ENCODE measurements at regions not wholly inside any gene's neighbourhood (a gene's known extent, or its start where the extent isn't known, plus 50 kb on each side); places are given as distances from the start of the nearest gene placed in this dataset.

GRCh38 chr4:107164962-107165475 is 128.9 kb upstream of the DKK2 start:
- no peaks in the 10 kb centered on the region for H3K27me3 ChIP-seq (ENCODE audit: control insufficient read depth, insufficient read depth, low read length)
- TF ChIP-seq CTCF (IDR thresholded peaks at IDR 0.05; ENCODE audit: insufficient read depth, low read length, poor library complexity, severe bottlenecking), result no peak
- no peak overlapping the region for H3K4me3 ChIP-seq (ENCODE audit: low read depth, low read length)
- no peaks in the 10 kb centered on the region for H3K36me3 ChIP-seq (ENCODE audit: control insufficient read depth, insufficient read depth, low read length)
- no peak for DNase-seq (ENCODE audit: low read depth)

- no peaks in the 10 kb centered on the region for H3K27me3 ChIP-seq (ENCODE audit: control insufficient read depth, insufficient read depth, low read length)
- DNase-seq (ENCODE audit: low read depth), result no peak
- H3K4me3 ChIP-seq (ENCODE audit: low read depth, low read length), result no peak overlapping the region
- H3K36me3 ChIP-seq (ENCODE audit: control insufficient read depth, insufficient read depth, low read length), result no peaks in the 10 kb centered on the region
- no peak for TF ChIP-seq CTCF (IDR thresholded peaks at IDR 0.05; ENCODE audit: insufficient read depth, low read length, poor library complexity, severe bottlenecking)
These were observed 120.3 kb upstream of the DKK2 start for GRCh38 chr4:107156443-107156842.

GRCh38 chr4:107155366-107155765 is 119.3 kb upstream of the DKK2 start:
- TF ChIP-seq CTCF (IDR thresholded peaks at IDR 0.05; ENCODE audit: insufficient read depth, low read length, poor library complexity, severe bottlenecking), result no peak
- no peak for DNase-seq (ENCODE audit: low read depth)
- H3K36me3 ChIP-seq (ENCODE audit: control insufficient read depth, insufficient read depth, low read length), result no peaks in the 10 kb centered on the region
- H3K27me3 ChIP-seq (ENCODE audit: control insufficient read depth, insufficient read depth, low read length), result no peaks in the 10 kb centered on the region
- H3K4me3 ChIP-seq (ENCODE audit: low read depth, low read length), result no peak overlapping the region

- no peak for TF ChIP-seq CTCF (IDR thresholded peaks at IDR 0.05; ENCODE audit: insufficient read depth, low read length, poor library complexity, severe bottlenecking)
These were observed 117.8 kb upstream of the DKK2 start for GRCh38 chr4:107153956-107154355.

GRCh38 chr4:107153228-107153627 is 117.1 kb upstream of the DKK2 start:
- no peaks in the 10 kb centered on the region for H3K36me3 ChIP-seq (ENCODE audit: control insufficient read depth, insufficient read depth, low read length)
- TF ChIP-seq CTCF (IDR thresholded peaks at IDR 0.05; ENCODE audit: insufficient read depth, low read length, poor library complexity, severe bottlenecking), result peak; percentile 13
- no peak for DNase-seq (ENCODE audit: low read depth)
- H3K4me3 ChIP-seq (ENCODE audit: low read depth, low read length), result no peak overlapping the region
- H3K27me3 ChIP-seq (ENCODE audit: control insufficient read depth, insufficient read depth, low read length), result no peaks in the 10 kb centered on the region

More at GRCh38 chr4:107153956-107154355, 117.8 kb upstream of the DKK2 start:
- H3K27me3 ChIP-seq (ENCODE audit: control insufficient read depth, insufficient read depth, low read length), result no peaks in the 10 kb centered on the region
- no peaks in the 10 kb centered on the region for H3K36me3 ChIP-seq (ENCODE audit: control insufficient read depth, insufficient read depth, low read length)
- H3K4me3 ChIP-seq (ENCODE audit: low read depth, low read length), result no peak overlapping the region
- DNase-seq (ENCODE audit: low read depth), result no peak

GRCh38 chr4:107151173-107151572 is 115.1 kb upstream of the DKK2 start:
- no peak for TF ChIP-seq CTCF (IDR thresholded peaks at IDR 0.05; ENCODE audit: insufficient read depth, low read length, poor library complexity, severe bottlenecking)
- H3K4me3 ChIP-seq (ENCODE audit: low read depth, low read length), result no peak overlapping the region
- no peaks in the 10 kb centered on the region for H3K36me3 ChIP-seq (ENCODE audit: control insufficient read depth, insufficient read depth, low read length)
- no peak for DNase-seq (ENCODE audit: low read depth)
- H3K27me3 ChIP-seq (ENCODE audit: control insufficient read depth, insufficient read depth, low read length), result no peaks in the 10 kb centered on the region
